HG03159 (cell line): ENCODE measurements at regions not wholly inside any gene's neighbourhood (a gene's known extent, or its start where the extent isn't known, plus 50 kb on each side); places are given as distances from the start of the nearest gene placed in this dataset.

Source experiments
- ATAC-seq: cut with Tn5 transposase; IDR thresholded peaks from one replicate; pipeline ENCODE4 v1.9.1; 2021; ENCODE audit warnings: mild to moderate bottlenecking, moderate library complexity; ENCODE audit not compliant: unreplicated experiment

- no peak for ATAC-seq
These were observed 80.8 kb upstream of the PROK2 start for GRCh38 chr3:71865727-71866126.

DNA sequence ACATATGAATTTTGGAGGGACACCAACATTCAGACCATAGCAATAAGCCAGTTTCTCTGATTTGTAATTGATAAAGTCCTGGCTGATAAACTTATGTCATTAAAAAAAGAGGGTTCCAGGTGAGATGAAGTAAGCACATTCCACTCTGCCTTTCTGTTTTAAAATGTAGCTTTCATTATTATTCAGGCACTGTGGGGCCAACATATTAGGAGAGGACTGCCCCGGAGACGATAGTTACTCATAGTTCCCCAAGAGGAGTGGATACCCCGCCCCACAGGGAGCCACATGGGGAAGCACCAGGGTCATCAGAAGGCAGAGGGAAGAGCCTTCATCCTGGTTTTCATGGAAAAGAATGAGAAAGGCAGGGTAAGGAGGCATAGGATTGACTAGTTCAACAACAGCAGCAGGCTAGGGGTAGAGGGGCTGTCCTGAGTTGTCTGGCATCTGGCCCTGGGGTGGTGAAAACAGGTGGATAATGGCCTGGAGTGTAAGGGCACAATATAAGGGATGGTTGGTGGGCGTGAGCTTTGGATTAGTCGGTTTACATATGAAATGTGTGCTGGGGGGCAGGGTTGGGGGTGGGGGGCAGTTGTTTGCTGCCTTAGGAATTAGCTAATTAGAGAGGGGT, 78.7 kb upstream of the PROK2 start:
- ATAC-seq: no peak

GRCh38 chr3:71862371-71863140, 77.6 kb upstream of the PROK2 start:
- ATAC-seq: no peak

DNA sequence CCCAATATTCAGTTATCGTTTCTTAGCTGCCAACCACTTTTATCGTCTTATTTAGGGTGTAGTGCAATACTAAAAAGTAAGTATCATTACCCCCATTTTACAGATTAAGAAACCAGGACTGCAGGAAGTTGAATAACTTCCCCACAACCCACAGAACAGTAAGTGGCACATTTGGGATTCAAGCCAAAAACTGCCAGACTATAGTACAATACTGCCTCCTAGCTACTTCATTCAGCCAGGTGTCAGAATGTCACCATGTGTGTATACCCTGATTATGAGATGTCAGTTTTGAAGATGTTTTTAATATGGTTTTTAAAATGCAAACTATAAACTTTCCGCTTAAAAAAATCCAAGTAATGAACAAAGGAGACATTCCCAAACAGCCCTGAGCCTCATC, 74.2 kb upstream of the PROK2 start:
- ATAC-seq: no peak

- ATAC-seq: no peak
These were observed 73.7 kb upstream of the PROK2 start for GRCh38 chr3:71858503-71859122.

- no peak for ATAC-seq
These were observed 73.0 kb upstream of the PROK2 start for GRCh38 chr3:71857956-71858355.

DNA sequence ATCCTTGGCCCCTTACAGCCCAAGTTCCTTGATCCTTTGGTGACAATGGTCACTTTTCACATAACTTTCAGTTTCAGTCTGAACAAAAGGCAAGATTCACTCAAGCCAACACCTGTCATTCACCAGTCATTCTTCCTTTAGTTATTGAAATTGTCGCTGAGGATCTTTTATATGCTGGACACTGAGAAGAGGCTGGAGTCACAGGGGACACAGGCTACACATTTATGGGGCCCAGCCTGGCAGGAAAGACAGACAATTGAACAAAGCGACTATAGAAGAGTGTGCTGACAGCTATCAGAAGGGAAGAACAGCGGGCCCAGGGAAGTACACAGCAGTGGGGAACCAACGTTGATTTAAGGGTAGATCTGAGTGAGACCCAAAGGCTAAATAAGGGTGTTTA, 69.8 kb upstream of the PROK2 start:
- ATAC-seq: no peak

- no peak for ATAC-seq
These were observed 69.1 kb upstream of the PROK2 start for GRCh38 chr3:71854096-71854495.

DNA sequence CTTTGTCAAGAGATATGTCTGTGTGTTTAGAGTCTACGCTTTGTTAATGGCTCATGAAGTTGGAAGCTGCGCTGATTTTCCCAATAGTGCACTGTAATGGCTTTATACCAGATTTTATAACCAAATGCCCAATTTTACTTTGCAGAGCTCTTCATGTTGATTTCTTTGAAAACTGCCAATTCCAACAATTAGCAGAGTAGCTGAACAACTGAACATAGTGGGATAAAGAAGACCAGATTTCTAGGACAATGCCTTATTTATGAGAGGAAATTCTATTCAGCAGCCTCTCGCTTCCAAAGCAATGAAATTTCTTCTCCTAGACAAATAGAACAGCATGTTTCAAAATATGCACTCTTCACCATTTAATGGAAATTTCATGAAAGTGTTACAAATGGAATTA, 66.9 kb upstream of the PROK2 start:
- ATAC-seq: no peak

GRCh38 chr3:71850654-71851053, 65.7 kb upstream of the PROK2 start:
- ATAC-seq: no peak

DNA sequence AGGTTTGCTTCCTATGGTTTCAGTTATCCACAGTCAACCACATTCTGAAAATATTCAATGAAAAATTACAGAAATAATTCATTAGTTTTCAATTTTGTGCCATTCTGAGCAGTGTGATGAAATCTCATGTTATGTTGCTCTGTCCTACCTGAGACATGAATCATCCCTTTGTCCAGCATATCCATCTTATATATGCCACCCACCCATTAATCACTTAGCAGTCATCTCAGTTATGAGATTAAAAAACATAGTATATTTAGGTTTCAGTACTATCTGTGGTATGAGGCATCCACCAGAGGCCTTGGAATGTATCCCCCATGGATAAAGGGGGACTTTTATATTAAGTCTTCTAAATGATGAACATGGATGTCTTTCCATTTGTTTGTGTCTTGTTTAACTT, 64.7 kb upstream of the PROK2 start:
- no peak for ATAC-seq

- ATAC-seq: no peak
These were observed 62.8 kb upstream of the PROK2 start for GRCh38 chr3:71847794-71848193.

DNA sequence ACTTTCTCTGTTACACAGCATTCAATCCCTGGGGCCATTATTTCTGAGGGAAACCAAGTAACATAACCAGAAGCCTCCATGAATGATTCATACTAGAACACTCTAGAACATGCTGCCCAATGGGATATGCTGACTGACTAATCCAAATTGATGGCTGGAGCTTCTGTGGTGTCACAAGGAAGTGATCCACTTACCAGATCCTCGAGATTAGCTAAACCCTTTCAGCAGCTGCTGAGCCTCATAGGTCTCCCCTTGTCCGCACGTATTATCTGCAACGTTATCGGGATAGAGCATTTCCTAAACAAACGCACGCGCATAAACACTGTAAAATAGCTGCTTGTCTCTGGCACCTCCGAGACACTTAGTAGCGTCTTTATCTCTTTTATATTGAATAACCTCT, 61.2 kb upstream of the PROK2 start:
- no peak for ATAC-seq

DNA sequence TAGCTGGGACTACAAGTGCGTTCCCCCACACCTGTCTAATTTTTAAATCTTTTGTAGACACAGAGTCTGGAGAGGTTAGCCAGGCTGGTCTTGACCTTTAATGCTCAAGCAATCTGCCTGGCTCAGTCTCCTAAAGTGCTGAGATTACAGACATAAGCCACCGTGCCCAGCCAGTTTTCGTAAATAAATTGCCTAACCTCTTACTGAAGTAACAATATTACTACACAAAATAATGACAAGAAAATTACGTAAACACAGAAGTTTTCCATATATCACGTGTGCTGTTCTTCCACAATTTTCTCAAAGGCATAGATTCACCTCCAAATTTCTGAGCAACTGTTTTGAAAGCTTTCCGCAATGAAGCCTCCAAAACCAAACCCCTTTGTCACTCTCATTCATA, 58.1 kb upstream of the PROK2 start:
- ATAC-seq: no peak

- no peak for ATAC-seq
These were observed 53.5 kb upstream of the PROK2 start for GRCh38 chr3:71838406-71838805.
